Neural cell (in vitro differentiated cells): ENCODE measurements at regions not wholly inside any gene's neighbourhood (a gene's known extent, or its start where the extent isn't known, plus 50 kb on each side); places are given as distances from the start of the nearest gene placed in this dataset.

Source experiments
- EP300 ChIP-seq: fragments of 450-650 bp; conservative IDR thresholded peaks from 2 replicates; pipeline ENCODE4 v1.6.1; 2014; ENCODE audit warnings: antibody characterized with exemption, mild to moderate bottlenecking, moderate library complexity; ENCODE audit not compliant: poor library complexity, severe bottlenecking
- EZH2 ChIP-seq: fragments of 200-600, 300-800 bp; shearing (Covaris generic), sonication (generic); IDR thresholded peaks from 2 replicates; pipeline ENCODE4 v1.6.1; 2014; ENCODE audit warnings: antibody characterized with exemption, low read length, borderline replicate concordance, mild to moderate bottlenecking; ENCODE audit not compliant: insufficient read depth, poor library complexity, severe bottlenecking
- POLR2AphosphoS5 ChIP-seq: IDR thresholded peaks from 2 replicates; pipeline ENCODE4 v1.6.1; 2012
- RAD21 ChIP-seq: fragments of 450-650 bp; conservative IDR thresholded peaks from 2 replicates; pipeline ENCODE4 v1.6.1; 2014; ENCODE audit warnings: antibody characterized with exemption, mild to moderate bottlenecking, moderate library complexity
- SMC3 ChIP-seq: fragments of 450-650 bp; conservative IDR thresholded peaks from 2 replicates; pipeline ENCODE4 v1.6.1; 2014; ENCODE audit warnings: antibody characterized with exemption, mild to moderate bottlenecking, moderate library complexity; ENCODE audit not compliant: poor library complexity
- TF ChIP-seq, protein P1 (sequence below): fragments of 450-650 bp; IDR thresholded peaks from 2 replicates; pipeline ENCODE4 v1.5.1; 2014; ENCODE audit warnings: antibody characterized with exemption, mild to moderate bottlenecking, moderate library complexity; ENCODE audit not compliant: poor library complexity, severe bottlenecking
- TF ChIP-seq, protein P2 (sequence below): IDR thresholded peaks from 2 replicates; pipeline ENCODE4 v1.6.1; 2012; ENCODE audit warnings: borderline replicate concordance

DNA sequence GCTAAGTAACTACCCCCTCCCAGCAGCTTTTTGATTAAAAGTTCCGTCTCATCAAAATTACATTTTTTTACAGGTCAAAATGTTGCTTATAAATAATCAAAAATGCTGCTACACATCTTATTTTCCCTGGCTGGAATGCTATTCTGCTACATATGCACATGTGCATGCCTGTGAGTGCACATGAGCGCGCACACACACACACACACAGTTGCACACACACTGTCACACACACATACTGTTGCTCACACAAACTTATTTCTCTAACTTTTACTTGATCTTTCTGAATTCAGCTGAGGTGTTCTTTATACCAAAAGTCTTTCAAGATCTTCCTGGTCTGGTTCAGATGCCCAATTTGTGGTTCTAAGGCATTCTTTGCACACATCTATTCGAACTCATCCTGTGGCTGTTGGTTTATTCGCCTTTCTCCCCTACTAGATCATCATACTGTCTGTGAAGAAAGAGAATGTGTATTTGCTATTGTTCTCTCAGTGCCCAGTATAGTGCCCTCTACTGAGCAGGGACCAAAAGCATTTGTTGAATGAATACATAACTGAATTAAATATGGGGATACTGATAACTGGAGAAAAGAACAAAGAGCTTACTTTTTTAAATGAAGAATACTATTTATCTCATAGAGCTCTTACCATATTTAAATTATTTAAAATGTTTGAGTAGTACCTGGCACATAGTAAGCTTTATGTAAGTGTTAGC lies 68.1 kb upstream of the CCDC179 start:
- TF ChIP-seq POLR2AphosphoS5 (no peak), EZH2 (no peak), SMC3 (no peak), RAD21 (no peak), EP300 (no peak)
- TF ChIP-seq, protein P1, sequence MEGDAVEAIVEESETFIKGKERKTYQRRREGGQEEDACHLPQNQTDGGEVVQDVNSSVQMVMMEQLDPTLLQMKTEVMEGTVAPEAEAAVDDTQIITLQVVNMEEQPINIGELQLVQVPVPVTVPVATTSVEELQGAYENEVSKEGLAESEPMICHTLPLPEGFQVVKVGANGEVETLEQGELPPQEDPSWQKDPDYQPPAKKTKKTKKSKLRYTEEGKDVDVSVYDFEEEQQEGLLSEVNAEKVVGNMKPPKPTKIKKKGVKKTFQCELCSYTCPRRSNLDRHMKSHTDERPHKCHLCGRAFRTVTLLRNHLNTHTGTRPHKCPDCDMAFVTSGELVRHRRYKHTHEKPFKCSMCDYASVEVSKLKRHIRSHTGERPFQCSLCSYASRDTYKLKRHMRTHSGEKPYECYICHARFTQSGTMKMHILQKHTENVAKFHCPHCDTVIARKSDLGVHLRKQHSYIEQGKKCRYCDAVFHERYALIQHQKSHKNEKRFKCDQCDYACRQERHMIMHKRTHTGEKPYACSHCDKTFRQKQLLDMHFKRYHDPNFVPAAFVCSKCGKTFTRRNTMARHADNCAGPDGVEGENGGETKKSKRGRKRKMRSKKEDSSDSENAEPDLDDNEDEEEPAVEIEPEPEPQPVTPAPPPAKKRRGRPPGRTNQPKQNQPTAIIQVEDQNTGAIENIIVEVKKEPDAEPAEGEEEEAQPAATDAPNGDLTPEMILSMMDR = no peak
- TF ChIP-seq, protein P2, sequence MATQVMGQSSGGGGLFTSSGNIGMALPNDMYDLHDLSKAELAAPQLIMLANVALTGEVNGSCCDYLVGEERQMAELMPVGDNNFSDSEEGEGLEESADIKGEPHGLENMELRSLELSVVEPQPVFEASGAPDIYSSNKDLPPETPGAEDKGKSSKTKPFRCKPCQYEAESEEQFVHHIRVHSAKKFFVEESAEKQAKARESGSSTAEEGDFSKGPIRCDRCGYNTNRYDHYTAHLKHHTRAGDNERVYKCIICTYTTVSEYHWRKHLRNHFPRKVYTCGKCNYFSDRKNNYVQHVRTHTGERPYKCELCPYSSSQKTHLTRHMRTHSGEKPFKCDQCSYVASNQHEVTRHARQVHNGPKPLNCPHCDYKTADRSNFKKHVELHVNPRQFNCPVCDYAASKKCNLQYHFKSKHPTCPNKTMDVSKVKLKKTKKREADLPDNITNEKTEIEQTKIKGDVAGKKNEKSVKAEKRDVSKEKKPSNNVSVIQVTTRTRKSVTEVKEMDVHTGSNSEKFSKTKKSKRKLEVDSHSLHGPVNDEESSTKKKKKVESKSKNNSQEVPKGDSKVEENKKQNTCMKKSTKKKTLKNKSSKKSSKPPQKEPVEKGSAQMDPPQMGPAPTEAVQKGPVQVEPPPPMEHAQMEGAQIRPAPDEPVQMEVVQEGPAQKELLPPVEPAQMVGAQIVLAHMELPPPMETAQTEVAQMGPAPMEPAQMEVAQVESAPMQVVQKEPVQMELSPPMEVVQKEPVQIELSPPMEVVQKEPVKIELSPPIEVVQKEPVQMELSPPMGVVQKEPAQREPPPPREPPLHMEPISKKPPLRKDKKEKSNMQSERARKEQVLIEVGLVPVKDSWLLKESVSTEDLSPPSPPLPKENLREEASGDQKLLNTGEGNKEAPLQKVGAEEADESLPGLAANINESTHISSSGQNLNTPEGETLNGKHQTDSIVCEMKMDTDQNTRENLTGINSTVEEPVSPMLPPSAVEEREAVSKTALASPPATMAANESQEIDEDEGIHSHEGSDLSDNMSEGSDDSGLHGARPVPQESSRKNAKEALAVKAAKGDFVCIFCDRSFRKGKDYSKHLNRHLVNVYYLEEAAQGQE = no peak
